ENCODE measurements at regions not wholly inside any gene's neighbourhood (a gene's known extent, or its start where the extent isn't known, plus 50 kb on each side); places are given as distances from the start of the nearest gene placed in this dataset.

DNA sequence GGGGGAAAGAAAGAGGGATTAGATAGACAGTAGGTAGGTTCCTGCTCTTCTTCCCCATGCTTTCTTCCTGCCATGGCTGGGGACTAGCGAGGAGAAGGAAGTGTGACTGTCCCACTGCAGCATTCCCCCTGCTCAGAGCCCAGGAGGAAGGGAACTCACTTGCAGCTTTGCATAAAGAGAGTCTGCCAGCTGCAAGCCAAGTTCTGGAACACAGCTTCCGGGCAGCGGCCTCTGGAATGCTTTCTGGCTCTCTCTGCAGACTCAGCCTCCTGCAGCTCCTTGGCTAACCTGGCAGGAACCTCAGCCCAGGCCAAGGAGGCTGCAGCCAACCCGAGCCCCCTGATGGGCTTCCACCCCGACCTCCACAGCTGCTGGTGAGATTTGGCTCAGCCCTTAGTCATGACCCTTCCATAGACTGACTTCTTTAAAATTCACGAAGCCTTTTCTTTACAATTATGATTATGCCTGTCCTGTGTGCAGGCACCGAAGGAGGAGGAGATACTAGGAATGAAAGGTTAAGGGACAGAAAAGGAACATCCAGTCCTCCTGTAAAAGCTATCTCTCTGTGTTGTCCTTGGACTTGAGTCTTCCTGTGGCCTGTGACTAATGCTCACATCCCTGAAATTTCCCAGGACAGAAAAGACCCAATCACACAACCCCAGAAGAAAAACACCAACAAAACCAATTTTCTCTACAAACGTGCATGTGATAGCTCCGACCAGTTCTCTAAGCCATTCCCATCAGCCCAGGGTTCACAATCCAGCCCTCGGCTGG, 108.2 kb upstream of the OLIG2 start:
- WGBS: 68% methylated on average over 10 of the region's 10 CpGs
- no peak for DNase-seq (ENCODE audit: low spot score)
- no peaks in the 10 kb centered on the region for H3K36me3 ChIP-seq (ENCODE audit: control insufficient read depth in 4 of 4, insufficient read depth in 3 of 4, low read depth in 1 of 4, low read length in 3 of 4)
- no peak overlapping the region for H3K27ac ChIP-seq (ENCODE audit: low read depth in 1 of 2, low read length in 2 of 2)
- no peaks in the 10 kb centered on the region for H3K27me3 ChIP-seq (ENCODE audit: control insufficient read depth in 4 of 4, insufficient read depth in 4 of 4, low read length in 3 of 4)
- H3K9me3 ChIP-seq (ENCODE audit: control insufficient read depth in 4 of 4, low read length in 3 of 4): peaks cover 0 to 5% (median 2%) of the 10 kb centered on the region in 4 donors
- H3K9ac ChIP-seq (ENCODE audit: low read depth in 1 of 2, low read length in 2 of 2): no peak overlapping the region
- H3K4me1 ChIP-seq (ENCODE audit: control insufficient read depth in 4 of 4, insufficient read depth in 4 of 4, low read length in 3 of 4): no peaks in the 10 kb centered on the region
- TF ChIP-seq TAF1 (conservative IDR thresholded peaks at IDR 0.05) (no peak), NR2F2 (IDR thresholded peaks at IDR 0.05) (peak; percentile 57), FOXA2 (IDR thresholded peaks at IDR 0.05) (no peak), YY1 (IDR thresholded peaks at IDR 0.05) (no peak), JUND (IDR thresholded peaks at IDR 0.05) (no peak), SP1 (IDR thresholded peaks at IDR 0.05) (peak; percentile 15)
- no peak overlapping the region for H3K4me3 ChIP-seq (ENCODE audit: low read depth in 1 of 3, low read length in 3 of 3)

DNA sequence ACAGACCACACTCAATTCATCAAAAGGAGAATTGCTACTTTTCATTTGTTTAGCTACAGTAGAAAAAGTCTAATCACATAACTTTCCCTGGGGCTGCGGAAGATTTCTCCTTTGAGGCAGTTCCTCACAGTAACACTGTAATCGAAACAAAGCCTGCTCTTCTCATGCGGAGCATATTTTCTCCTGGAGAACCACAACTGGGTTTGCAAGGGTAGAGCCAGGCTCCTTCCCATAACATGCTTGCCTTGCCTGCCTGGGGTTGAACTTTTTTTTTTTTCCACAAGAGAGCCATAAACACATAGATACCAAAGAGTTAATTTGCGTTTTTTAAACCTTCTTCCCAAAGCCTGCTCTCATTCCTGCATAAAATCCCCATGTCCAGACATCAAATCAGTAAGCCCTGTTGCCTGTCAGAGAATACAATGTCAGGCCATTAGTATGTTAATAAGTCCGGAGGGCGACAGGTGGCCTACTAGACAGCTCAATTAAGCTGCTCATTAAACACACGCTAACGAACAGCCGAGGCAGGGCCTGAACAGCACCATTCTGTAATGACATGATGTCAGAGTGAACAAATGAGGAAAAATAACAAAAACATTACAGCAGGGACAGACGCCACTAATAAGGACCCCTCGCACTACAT, 107.1 kb upstream of the OLIG2 start:
- DNase-seq (ENCODE audit: low spot score): no peak
- Histone ChIP-seq H3K4me3 (ENCODE audit: low read depth in 1 of 3, low read length in 3 of 3) (no peak overlapping the region), H3K9ac (ENCODE audit: low read depth in 1 of 2, low read length in 2 of 2) (no peak overlapping the region), H3K27ac (ENCODE audit: low read depth in 1 of 2, low read length in 2 of 2) (no peak overlapping the region), H3K27me3 (ENCODE audit: control insufficient read depth in 4 of 4, insufficient read depth in 4 of 4, low read length in 3 of 4) (no peaks in the 10 kb centered on the region), H3K4me1 (ENCODE audit: control insufficient read depth in 4 of 4, insufficient read depth in 4 of 4, low read length in 3 of 4) (no peaks in the 10 kb centered on the region), H3K9me3 (ENCODE audit: control insufficient read depth in 4 of 4, low read length in 3 of 4) (peaks cover 0 to 5% (median 2%) of the 10 kb centered on the region in 4 donors), H3K36me3 (ENCODE audit: control insufficient read depth in 4 of 4, insufficient read depth in 3 of 4, low read depth in 1 of 4, low read length in 3 of 4) (no peaks in the 10 kb centered on the region)
- TF ChIP-seq RXRA (IDR thresholded peaks at IDR 0.05): no peak
- TF ChIP-seq, protein P1, sequence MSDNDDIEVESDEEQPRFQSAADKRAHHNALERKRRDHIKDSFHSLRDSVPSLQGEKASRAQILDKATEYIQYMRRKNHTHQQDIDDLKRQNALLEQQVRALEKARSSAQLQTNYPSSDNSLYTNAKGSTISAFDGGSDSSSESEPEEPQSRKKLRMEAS (IDR thresholded peaks at IDR 0.05): no peak
- no peak for TF ChIP-seq GABPA (IDR thresholded peaks at IDR 0.05 in 1 of 2, conservative IDR thresholded peaks at IDR 0.05 in 1 of 2)
- TF ChIP-seq, protein P2, sequence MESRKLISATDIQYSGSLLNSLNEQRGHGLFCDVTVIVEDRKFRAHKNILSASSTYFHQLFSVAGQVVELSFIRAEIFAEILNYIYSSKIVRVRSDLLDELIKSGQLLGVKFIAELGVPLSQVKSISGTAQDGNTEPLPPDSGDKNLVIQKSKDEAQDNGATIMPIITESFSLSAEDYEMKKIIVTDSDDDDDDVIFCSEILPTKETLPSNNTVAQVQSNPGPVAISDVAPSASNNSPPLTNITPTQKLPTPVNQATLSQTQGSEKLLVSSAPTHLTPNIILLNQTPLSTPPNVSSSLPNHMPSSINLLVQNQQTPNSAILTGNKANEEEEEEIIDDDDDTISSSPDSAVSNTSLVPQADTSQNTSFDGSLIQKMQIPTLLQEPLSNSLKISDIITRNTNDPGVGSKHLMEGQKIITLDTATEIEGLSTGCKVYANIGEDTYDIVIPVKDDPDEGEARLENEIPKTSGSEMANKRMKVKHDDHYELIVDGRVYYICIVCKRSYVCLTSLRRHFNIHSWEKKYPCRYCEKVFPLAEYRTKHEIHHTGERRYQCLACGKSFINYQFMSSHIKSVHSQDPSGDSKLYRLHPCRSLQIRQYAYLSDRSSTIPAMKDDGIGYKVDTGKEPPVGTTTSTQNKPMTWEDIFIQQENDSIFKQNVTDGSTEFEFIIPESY (IDR thresholded peaks at IDR 0.05): no peak
- no peak for TF ChIP-seq FOXA2 (IDR thresholded peaks at IDR 0.05)
- WGBS: 81% methylated on average over 11 of the region's 11 CpGs

DNA sequence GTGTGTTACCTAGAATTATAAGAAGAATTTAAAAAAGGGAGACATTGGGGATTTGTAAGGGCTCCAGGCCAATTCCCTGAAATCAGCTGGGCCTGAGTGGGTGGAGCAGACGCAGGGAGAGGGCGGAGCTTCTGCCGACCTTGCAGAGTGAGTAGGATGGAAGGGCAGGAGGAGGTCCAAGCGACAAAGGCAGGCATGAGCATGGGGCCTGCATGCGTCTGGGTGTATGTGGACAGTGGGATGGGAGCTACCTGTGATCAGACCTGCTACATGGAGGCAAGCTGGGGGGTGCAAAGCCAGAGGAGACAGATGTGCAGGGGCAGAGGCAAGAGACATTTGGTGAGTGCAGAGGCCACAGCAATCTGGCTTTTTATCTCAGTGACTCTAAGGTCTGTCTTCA, 105.3 kb upstream of the OLIG2 start:
- Histone ChIP-seq H3K27ac (ENCODE audit: low read depth in 1 of 2, low read length in 2 of 2) (no peak overlapping the region), H3K36me3 (ENCODE audit: control insufficient read depth in 4 of 4, insufficient read depth in 3 of 4, low read depth in 1 of 4, low read length in 3 of 4) (no peaks in the 10 kb centered on the region), H3K9ac (ENCODE audit: low read depth in 1 of 2, low read length in 2 of 2) (no peak overlapping the region), H3K27me3 (ENCODE audit: control insufficient read depth in 4 of 4, insufficient read depth in 4 of 4, low read length in 3 of 4) (peaks cover 0 to 3% (median 0%) of the 10 kb centered on the region in 4 donors), H3K9me3 (ENCODE audit: control insufficient read depth in 4 of 4, low read length in 3 of 4) (peaks cover 0 to 10% (median 2%) of the 10 kb centered on the region in 4 donors), H3K4me3 (ENCODE audit: low read depth in 1 of 3, low read length in 3 of 3) (no peak overlapping the region), H3K4me1 (ENCODE audit: control insufficient read depth in 4 of 4, insufficient read depth in 4 of 4, low read length in 3 of 4) (no peaks in the 10 kb centered on the region)
- DNase-seq (ENCODE audit: low spot score): no peak
- TF ChIP-seq RXRA (IDR thresholded peaks at IDR 0.05) (no peak), EGR1 (IDR thresholded peaks at IDR 0.05; ENCODE audit: low read depth in 2 of 2) (no peak), HNF4A (conservative IDR thresholded peaks at IDR 0.05) (no peak), GABPA (IDR thresholded peaks at IDR 0.05 in 1 of 2, conservative IDR thresholded peaks at IDR 0.05 in 1 of 2) (no peak), FOXA2 (IDR thresholded peaks at IDR 0.05) (no peak), SP1 (IDR thresholded peaks at IDR 0.05) (no peak), YY1 (IDR thresholded peaks at IDR 0.05) (no peak), TAF1 (conservative IDR thresholded peaks at IDR 0.05) (no peak), HNF4G (IDR thresholded peaks at IDR 0.05) (no peak), JUND (IDR thresholded peaks at IDR 0.05) (no peak)
- TF ChIP-seq, protein P3, sequence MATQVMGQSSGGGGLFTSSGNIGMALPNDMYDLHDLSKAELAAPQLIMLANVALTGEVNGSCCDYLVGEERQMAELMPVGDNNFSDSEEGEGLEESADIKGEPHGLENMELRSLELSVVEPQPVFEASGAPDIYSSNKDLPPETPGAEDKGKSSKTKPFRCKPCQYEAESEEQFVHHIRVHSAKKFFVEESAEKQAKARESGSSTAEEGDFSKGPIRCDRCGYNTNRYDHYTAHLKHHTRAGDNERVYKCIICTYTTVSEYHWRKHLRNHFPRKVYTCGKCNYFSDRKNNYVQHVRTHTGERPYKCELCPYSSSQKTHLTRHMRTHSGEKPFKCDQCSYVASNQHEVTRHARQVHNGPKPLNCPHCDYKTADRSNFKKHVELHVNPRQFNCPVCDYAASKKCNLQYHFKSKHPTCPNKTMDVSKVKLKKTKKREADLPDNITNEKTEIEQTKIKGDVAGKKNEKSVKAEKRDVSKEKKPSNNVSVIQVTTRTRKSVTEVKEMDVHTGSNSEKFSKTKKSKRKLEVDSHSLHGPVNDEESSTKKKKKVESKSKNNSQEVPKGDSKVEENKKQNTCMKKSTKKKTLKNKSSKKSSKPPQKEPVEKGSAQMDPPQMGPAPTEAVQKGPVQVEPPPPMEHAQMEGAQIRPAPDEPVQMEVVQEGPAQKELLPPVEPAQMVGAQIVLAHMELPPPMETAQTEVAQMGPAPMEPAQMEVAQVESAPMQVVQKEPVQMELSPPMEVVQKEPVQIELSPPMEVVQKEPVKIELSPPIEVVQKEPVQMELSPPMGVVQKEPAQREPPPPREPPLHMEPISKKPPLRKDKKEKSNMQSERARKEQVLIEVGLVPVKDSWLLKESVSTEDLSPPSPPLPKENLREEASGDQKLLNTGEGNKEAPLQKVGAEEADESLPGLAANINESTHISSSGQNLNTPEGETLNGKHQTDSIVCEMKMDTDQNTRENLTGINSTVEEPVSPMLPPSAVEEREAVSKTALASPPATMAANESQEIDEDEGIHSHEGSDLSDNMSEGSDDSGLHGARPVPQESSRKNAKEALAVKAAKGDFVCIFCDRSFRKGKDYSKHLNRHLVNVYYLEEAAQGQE (IDR thresholded peaks at IDR 0.05): no peak
- 73% methylated on average over 5 of the region's 5 CpGs for WGBS
